COR-L47 (cell line): ENCODE measurements at regions not wholly inside any gene's neighbourhood (a gene's known extent, or its start where the extent isn't known, plus 50 kb on each side); places are given as distances from the start of the nearest gene placed in this dataset.
"Not testable (repeated sequence)": the region's sequence is repeated elsewhere in the genome, so short reads cannot be mapped to it uniquely, and the experiment has no call there.

Experiments
- DNase-seq: peaks from one replicate; lab custom pipeline; 2025; lab: John Stamatoyannopoulos, UW

DNA sequence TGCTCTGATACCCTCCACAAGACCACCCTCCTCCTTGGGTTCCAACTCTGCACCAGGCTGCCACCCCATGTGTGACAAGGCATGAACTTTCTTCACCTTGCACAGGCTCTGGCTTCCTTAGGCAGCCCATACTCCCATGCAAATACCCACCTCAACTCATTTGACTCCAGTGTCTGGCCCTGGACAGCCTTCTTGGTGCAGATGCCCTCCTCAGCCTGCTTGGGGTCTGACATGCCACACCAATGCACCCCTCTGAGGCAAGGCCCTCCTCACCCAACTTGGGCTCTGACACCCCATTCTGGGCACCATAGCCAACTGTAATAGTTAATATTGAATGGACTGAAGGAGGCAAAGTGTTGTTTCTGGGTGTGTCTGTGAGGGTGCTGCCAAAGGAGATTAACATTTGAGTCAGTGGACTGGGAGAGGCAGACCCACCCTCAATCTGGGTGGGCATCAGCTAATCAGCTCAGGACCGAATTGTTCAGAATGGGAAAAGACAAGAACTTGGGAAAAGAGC is 115.0 kb upstream of the EPB41L4A start:
- no peak for DNase-seq

DNA sequence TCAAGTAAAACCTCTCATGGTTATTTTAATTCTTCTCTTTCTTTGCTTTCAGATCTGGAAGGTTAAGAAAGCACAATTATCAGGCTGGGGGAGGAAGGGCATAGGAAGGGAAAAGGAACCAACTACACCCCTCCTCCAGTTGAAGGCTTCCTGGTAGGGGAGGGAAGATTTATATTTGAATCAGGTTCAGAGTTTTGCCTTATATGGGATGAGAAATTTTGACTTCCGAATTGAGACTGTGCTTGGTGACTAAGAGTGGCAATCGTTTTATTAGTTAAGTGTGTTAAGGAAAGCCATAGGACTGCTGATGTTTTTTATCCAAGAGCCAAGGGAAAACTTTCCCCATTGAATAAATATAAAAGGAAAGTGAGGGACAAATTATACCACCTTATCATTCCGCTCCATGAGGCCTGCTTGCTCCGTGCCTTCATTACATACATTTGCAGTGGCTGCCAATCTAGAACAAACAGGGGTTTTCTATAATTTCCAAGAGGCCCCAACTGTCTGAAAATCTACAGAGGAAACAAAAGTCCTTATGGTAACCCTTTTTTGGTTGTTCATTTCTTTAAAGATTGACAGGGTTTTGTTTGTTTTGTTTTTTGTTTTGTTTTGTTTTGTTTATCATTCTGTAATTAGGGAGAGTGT is 115.7 kb upstream of the EPB41L4A start:
- no peak for DNase-seq

DNA sequence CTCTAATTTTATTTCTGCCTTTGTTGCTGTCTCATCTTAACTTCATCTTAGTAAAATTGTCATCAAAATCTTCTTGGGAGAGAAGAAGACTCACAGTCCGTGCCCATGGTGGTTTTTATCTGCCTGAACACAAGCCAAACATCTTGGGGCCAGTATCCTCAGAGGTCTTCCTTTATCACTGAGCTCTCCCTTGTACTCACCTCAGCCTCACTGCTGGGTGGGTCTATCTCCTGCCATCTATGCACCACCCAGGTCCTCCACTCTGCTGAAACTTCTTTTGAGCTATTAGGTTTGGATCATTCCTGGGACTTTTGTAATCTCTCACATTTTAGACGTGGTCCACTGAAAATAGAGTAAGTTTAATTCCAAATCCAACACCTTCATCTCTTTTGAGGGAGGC is 116.3 kb upstream of the EPB41L4A start:
- no peak for DNase-seq

DNA sequence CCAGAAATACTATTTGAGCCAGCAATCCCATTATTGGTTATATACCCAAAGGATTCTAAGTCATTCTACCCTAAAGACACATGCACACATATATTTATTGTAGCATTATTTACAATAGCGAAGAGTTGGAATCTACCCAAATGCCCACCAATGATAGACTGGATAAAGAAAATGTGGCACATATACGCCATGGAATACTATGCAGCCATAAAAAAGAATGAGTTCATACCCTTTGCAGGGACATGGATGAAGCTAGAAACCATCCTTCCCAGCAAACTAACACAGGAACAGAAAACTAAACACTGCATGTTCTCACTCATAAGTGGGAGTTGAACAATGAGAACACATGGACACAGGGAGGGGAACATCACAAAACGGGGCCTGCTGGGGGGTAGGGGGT is 125.5 kb upstream of the EPB41L4A start:
- not testable (repeated sequence) for DNase-seq

DNA sequence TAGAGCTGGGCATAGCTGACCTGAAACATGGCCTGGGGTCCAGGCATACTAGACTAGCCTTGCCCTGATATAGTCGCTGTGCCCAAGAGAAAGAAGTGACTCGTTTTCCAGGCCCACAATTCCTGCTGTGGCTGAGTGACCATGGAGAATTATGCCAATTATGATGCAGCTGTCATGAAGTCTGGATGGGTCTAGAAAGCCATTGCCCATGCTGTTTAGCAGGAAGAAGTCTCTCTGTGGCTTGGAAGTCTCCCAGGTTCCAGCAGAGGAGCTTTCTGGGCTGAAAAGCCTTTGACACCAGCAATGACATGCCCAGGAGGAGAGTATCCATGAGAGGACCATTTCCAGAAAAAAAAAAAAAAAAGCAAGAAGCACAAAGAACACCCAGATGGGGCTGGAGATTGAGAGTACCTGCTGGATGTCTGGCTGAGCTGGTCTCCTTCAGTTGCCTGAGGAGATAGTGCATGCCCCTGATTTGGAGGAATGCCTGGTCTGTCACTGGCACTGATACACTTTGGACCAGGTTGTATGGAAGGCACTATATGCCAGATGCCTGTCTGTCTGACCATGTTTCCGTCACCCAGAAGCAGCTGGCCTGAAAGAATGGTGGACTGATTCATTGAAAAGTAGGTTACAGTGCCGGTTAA is 128.0 kb upstream of the EPB41L4A start:
- DNase-seq: no peak

DNA sequence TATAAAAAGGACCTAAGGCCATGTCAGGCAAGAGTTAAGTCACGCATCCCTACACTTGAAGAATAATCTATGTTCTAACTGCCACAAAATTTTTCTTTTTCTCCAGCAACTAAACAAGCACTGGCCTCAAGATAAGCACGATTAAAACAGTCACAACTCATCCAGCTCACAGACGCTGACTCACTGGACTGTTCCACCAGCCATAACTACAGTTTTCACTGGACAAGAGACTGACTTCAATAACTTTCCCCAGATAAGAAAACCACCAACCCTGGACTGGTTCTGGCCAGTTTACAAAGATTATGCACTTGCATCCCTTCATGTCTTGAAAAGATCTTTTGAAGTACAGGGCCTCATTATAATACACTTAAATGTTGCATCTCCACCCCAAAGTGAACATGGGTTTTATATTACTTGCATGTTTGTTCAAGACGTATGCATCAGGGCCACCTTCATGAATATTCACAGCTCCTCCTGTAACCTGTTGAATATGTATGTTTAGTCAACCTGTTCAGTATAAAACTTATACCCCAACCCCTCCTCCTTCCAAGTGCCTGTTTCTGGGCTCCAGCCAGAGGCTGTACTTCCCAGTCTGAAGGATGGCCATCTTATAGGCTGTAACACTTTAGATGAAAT is 129.3 kb upstream of the EPB41L4A start:
- DNase-seq: no peak

DNA sequence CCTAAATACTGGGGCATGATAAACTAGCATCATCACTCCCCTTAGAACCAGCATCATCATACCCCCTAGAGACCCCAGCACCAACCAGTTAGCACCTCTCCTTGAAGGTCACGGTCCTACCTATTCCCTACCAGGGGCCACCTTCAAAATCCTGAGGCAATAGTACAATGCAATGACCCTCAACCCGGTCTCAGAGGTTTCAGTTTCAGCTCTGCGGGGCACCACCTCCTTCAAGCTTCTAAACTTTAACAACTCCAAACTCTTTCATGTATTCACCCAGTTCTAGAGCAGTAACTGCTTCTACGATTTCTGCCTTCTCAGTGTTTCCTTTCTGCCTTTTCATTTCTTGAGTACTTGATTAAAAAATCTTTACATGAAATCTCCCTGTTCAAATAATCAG is 130.1 kb upstream of the EPB41L4A start:
- no peak for DNase-seq

DNA sequence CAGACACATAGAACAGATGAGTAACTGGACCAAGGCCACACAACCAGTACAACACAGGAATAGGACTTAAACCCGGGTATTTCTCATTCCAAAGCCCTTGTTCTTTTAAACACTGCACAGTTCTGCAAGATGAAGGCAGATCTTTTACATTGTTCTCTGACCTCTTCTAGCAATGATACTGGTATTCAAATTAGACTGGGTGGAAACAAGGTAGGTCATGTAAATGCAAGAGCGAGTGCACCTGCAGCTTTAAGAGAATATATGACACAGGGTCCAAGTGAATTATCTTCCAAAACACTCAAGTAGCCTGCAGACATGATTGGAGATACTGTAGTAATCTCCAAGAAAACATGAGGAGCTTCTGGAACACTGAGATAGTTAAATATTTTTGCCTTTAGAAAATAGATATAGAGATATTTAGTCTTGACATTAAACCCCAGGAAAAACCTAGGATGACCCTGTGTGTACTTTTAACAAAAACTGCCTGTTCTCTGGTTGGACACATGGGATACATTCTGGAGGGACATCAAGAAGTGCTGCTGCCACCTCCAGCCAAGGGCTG is 130.6 kb upstream of the EPB41L4A start:
- no peak for DNase-seq

DNA sequence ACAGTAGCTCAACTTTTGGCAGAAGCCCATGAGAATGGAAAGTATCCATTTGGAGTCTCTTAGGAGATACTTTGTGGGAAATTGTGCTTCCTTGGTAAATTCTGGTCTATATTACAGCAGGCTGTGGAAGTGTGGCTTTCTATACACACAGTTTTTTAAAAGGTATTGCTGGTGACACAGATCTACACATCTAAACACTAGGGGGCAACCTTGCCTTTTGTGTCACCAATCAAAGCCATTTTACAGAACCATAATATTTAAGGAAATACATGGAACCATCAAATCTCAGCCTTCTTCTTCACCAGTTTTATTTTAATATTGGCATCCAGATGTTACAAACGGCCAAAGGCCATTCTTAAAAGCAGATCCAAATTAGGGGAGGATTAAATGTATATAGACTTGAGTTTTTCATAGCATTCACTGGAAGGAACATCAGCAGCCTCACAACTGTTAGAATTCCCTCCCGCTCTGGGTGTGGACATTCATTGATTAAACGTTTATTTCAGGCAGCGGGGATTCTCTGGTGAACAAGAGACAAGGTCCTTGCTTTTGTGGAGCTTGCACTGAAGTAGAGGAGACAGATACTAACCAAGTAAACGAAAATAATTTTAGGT is 132.4 kb upstream of the EPB41L4A start:
- DNase-seq: peak; percentile 53

DNA sequence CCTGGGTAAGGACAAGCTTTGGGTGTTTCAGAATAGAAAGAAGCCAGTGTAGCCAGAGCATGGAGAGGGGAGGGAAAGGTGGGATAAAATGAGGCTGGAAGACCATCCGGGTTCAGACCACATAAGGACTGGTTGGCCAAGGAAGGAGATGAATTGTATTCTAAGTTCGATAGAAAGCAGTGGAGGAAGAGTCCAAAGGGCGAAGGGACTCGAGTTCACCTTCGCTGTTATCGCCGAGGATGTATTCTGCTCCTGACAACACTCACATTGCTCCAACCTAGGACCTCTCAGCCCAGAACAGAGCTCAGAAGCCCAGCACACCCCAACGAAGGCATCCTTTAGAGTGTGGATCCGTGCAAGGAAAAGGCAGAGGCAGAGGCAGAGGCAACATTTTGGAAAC is 133.1 kb upstream of the EPB41L4A start:
- DNase-seq: no peak

DNA sequence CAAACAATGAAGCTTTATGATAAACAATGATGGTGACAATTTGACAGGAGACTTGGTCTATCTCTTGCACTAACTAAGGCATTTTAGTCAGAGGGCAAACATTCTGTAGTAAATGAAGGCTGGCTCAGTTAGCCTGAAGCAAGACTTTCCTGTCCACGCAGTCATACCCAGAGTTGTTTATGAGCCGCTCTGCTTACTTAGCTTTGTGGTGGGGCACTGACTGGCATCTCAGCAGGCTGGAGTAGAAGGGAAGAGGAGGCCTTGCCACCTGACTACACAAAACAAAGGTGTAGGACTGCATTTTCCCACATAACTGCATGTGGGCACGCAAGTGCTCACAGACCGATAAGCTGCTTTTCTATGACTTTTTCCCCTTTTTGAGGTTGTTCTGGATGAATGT is 133.7 kb upstream of the EPB41L4A start:
- DNase-seq: no peak

DNA sequence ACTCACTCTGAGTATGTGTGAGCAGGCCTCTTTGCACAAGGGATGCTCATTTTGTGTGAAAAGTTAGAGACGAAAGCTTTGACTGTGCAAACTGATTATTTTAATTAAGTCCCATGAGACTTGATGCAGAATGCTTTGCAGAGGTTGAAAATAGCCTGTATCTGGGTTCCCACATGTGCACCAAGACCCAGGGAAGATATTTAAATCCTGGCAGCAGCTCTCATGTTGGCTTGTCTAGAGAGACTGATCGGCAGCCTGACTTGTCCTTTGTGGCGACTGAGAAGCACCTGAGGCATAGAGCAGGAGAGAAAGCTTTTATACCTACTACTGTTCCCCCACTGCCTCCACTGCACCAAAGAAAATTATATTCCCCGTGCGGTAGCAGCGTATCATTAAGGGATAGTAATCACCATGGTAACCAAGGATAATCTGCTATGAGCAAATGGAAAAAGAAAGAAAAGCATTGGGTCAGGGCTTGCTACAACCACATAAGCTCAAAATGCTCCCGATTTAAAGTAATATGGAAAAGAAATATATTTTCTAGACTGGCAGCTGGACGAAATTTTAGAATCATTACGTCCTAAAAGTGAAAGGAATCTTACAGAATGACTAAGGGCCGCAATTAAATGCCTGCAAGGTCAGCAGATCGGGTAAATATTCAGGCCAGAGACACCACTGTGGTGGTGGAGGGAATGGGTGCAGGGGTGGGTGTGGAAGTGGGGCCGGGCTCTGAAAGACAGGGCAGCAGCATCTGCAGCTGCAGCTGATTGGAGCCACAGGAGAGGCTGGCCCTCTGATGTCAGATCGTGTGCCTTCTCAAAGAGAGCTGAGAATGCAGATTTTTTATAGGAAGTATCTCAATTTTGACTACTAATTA is 135.3 kb upstream of the EPB41L4A start:
- no peak for DNase-seq

DNA sequence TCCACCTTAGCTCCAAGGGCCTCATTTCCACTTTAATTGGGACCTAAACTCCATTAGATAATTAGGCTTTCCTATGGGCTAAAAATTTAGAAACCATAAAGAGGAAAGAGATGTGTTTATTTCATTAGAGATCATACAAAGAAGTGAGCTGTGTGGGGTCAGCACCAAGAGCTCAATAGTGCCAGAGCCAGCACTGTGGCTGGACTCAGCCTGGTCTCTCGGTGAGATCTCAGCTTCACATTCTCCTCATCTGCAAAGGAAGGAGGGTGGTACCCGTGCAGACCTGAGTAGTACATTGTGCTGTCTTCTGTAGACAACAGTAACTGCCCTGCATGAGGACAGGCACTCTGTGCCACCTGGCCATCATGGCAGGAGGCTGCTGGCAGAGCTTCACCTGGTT is 136.1 kb upstream of the EPB41L4A start:
- no peak for DNase-seq

DNA sequence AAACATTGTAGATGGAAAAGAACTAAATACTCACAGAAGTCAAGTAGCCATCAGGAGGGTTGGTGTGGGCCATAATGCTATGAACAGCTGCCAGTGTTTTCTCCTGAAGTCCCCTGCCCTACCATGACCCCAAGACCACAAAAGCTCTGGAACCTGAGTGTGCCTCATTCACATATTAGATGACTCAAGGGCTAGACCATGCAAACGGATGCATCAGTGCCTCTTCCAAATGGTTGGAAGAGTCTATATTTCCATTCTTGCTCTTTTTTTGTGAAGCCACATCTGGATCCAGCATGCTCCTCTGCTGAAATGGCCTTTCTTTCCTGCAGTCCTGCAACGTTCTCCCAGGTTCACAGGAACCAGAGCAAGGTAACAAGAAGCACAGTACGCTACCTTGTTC is 136.6 kb upstream of the EPB41L4A start:
- DNase-seq: no peak

DNA sequence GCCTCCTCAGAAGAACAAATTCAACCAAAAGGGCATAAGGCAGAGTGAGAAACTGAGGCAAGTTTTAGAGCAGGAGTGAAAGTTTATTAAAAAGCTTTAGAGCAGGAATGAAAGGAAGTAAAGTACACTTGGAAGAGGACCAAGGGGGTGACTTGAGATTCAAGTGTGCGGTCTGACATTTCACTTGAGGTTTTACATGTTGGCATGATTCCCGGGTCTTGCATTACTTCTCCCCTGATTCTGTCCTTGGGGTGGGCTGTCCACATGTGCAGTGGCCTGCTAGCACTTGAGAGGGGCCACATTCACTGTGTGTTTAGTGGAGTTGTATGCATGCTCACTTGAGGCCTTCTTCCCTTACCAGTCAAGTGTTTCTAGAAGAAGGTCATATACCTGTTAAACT is 140.4 kb upstream of the EPB41L4A start:
- not testable (repeated sequence) for DNase-seq

DNA sequence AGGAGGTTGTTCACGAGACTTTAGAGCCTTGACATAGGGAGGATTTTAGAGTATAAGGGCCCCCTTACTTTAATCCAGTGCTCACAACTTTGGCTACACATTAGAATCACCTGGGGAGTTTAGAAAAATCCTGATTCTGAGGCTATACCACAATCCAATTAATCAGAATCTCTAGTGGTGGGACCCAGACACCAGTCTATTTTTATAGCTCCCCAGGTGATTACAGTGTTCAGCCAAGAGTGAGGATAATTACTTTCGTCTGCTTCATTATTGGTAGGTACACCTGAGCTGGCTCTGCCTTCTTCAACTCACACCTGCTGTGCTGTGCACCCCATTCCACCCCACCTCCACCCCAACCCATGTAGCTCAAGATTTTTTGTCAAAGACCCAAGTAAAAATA is 141.3 kb upstream of the EPB41L4A start:
- peak; percentile 27 for DNase-seq

DNA sequence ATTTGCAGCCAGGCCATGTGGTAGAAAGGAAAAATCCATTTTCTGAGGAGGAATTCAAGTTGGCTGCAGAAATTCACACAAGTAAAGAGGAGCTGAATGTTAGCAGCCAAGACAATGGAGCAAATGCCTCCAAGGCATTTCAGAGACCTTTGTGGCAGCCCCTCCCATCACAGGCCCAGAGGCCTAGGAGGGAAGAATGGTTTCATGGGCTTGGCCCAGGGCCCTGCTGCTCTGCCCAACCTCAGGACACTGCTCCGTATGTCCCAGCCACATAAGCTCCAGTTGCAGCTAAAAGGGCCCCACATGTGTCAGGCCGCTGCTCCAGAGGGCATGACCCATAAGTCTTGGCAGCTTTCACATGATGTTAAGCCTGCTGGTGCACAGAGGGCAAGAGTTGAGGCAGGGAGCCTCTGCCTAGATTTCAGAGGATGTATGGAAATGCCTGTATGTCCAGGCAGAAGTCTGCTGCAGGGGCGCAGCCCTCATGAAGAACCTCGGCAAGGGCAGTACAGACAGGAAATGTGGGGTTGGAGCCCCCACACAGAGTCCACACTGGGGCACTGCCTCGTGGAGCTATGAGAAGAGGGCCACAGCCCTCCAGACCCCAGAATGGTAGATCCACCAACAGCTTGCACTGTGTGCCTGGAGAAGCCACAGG is 144.2 kb upstream of the EPB41L4A start:
- DNase-seq: no peak

DNA sequence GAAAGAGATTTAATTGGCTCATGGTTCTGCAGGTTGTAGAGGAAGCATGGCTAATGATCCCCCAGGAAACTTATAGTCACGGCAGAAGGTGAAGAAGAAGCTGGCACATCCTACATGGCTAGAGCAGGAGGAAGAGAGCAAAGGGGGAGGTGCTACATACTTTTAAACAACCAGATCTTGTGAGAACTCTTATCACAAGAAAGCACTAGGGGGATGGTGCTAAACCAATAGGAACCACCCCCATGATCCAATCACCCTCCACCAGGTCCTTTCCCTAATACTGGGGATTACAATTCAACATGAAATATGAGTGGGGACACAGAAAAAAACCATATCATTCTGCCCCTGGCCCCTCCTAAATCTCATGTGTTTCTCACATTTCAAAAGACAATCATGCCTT is 147.2 kb upstream of the EPB41L4A start:
- no peak for DNase-seq

DNA sequence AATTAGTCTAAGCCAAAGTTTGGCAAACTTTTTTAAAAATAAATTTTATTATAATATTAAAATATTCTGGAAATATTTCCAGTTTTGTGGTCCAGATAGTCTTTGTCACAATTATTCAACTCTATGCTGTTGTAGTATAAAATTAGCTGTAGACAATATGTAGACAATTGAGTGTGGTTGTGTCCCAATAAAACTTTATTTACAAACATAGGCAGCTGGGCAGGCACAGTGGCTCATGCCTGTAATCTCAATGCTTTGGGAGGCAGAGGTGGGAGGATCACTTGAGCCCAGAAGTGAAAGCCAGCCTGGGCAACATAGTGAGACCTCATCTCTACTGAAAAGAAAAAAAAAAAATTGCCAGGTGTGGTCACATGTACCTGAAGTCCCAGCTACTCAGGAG is 150.5 kb upstream of the EPB41L4A start:
- DNase-seq: no peak

DNA sequence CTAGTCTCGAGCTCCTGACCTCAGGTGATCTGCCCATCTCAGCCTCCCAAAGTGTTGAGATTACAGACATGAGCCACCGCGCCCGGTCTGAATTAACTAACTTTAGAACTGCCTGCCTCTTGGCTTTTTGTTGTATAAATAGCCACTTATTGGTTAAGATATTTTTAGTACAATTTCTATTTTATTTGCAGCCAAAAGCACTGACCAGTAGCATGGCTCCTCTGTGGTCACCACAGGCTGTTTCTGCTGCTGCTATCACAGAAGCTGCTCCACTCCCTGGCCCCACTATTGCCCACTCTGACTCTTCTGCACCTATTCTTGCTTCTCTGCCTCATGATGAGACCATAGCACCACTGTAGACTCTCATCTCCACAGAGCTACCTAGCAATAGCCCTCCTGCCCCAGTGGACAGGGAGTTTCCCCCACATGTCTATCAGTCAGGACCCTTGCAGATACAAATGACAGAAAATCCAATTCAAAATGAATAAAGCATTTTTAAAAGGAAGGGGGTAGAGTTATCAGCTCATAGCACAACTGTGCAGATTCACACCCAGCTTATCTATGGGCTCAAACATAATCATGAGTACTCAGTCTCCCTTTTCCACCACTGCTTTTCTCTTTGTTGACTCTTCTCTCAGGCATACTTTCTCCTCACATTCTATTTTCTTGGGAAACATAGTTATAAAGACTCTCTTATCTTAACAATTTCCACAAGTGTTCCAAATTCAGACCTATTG is 151.8 kb upstream of the EPB41L4A start:
- no peak for DNase-seq
